ENCODE measurements at regions not wholly inside any gene's neighbourhood (a gene's known extent, or its start where the extent isn't known, plus 50 kb on each side); places are given as distances from the start of the nearest gene placed in this dataset.

GRCh38 chrX:67288156-67288555 is 255.7 kb upstream of the AR start:
- H3K4me3 ChIP-seq: no peak overlapping the region
- ATAC-seq (ENCODE audit: low FRiP score in 2 of 2) (no peak), DNase-seq (no peak)
- no peak overlapping the region for H3K27ac ChIP-seq
- H3K36me3 ChIP-seq: no peaks in the 10 kb centered on the region
- TF ChIP-seq EP300 (IDR thresholded peaks at IDR 0.05): no peak
- no peak for TF ChIP-seq CTCF (IDR thresholded peaks at IDR 0.05)
- TF ChIP-seq POLR2AphosphoS5 (IDR thresholded peaks at IDR 0.05): no peak
- TF ChIP-seq POLR2A (IDR thresholded peaks at IDR 0.05): no peak
- H3K9me3 ChIP-seq: no peaks in the 10 kb centered on the region
- H3K27me3 ChIP-seq: no peaks in the 10 kb centered on the region
- H3K4me1 ChIP-seq: no peaks in the 10 kb centered on the region

GRCh38 chrX:67289055-67289499 is 254.7 kb upstream of the AR start:
- TF ChIP-seq POLR2AphosphoS5 (IDR thresholded peaks at IDR 0.05): no peak
- no peak for TF ChIP-seq EP300 (IDR thresholded peaks at IDR 0.05)
- TF ChIP-seq POLR2A (IDR thresholded peaks at IDR 0.05): no peak
- TF ChIP-seq CTCF (IDR thresholded peaks at IDR 0.05): no peak
- ATAC-seq (ENCODE audit: low FRiP score in 2 of 2): no peak
- H3K27ac ChIP-seq: no peak overlapping the region
- H3K4me3 ChIP-seq: no peak overlapping the region
- H3K27me3 ChIP-seq: no peaks in the 10 kb centered on the region
- WGBS, 2 donors: 72 to 78% methylated on average over 3 of the region's 3 CpGs
- H3K36me3 ChIP-seq: no peaks in the 10 kb centered on the region
- no peaks in the 10 kb centered on the region for H3K9me3 ChIP-seq
- no peaks in the 10 kb centered on the region for H3K4me1 ChIP-seq
- no peak for DNase-seq

GRCh38 chrX:67290489-67291220 is 253.2 kb upstream of the AR start:
- Histone ChIP-seq H3K27ac (no peak overlapping the region), H3K4me1 (no peaks in the 10 kb centered on the region), H3K4me3 (no peak overlapping the region), H3K9me3 (no peaks in the 10 kb centered on the region), H3K27me3 (no peaks in the 10 kb centered on the region), H3K36me3 (no peaks in the 10 kb centered on the region)
- no peak for TF ChIP-seq EP300 (IDR thresholded peaks at IDR 0.05)
- no peak for TF ChIP-seq POLR2A (IDR thresholded peaks at IDR 0.05)
- no peak for TF ChIP-seq POLR2AphosphoS5 (IDR thresholded peaks at IDR 0.05)
- TF ChIP-seq CTCF (IDR thresholded peaks at IDR 0.05): no peak
- ATAC-seq (ENCODE audit: low FRiP score in 2 of 2) (no peak), DNase-seq (no peak)
- WGBS, 2 donors: 31 to 33% methylated on average over 4 of the region's 4 CpGs

GRCh38 chrX:67295924-67296323 is 247.9 kb upstream of the AR start:
- H3K9me3 ChIP-seq: no peaks in the 10 kb centered on the region
- H3K4me3 ChIP-seq: no peak overlapping the region
- WGBS, 2 donors: 87 to 95% methylated on average over 1 of the region's 1 CpG
- H3K4me1 ChIP-seq: no peaks in the 10 kb centered on the region
- ATAC-seq (ENCODE audit: low FRiP score in 2 of 2) (no peak), DNase-seq (no peak)
- H3K27me3 ChIP-seq: no peaks in the 10 kb centered on the region
- no peak overlapping the region for H3K27ac ChIP-seq
- TF ChIP-seq POLR2AphosphoS5 (IDR thresholded peaks at IDR 0.05): no peak
- no peak for TF ChIP-seq EP300 (IDR thresholded peaks at IDR 0.05)
- no peak for TF ChIP-seq CTCF (IDR thresholded peaks at IDR 0.05)
- TF ChIP-seq POLR2A (IDR thresholded peaks at IDR 0.05): no peak
- H3K36me3 ChIP-seq: no peaks in the 10 kb centered on the region

- no peaks in the 10 kb centered on the region for H3K27me3 ChIP-seq
- no peaks in the 10 kb centered on the region for H3K4me1 ChIP-seq
- no peaks in the 10 kb centered on the region for H3K36me3 ChIP-seq
- TF ChIP-seq CTCF (IDR thresholded peaks at IDR 0.05): no peak
- no peak for TF ChIP-seq EP300 (IDR thresholded peaks at IDR 0.05)
- TF ChIP-seq POLR2A (IDR thresholded peaks at IDR 0.05): no peak
- no peak for TF ChIP-seq POLR2AphosphoS5 (IDR thresholded peaks at IDR 0.05)
- no peak for ATAC-seq (ENCODE audit: low FRiP score in 2 of 2)
- WGBS, 2 donors: 33 to 82% methylated on average over 1 of the region's 1 CpG
- no peak for DNase-seq
- H3K4me3 ChIP-seq: no peak overlapping the region
- H3K27ac ChIP-seq: no peak overlapping the region
- H3K9me3 ChIP-seq: no peaks in the 10 kb centered on the region
Observed at GRCh38 chrX:67296395-67296794, 247.4 kb upstream of the AR start.
